D721Med (cell line): ENCODE measurements at regions not wholly inside any gene's neighbourhood (a gene's known extent, or its start where the extent isn't known, plus 50 kb on each side); places are given as distances from the start of the nearest gene placed in this dataset.

Source experiments
- DNase-seq: peaks from one replicate; pipeline ENCODE4 v3.0.0; 2011; ENCODE audit warnings: low spot score; ENCODE audit not compliant: insufficient read length
- FAIRE-seq: peaks from 2 replicates; lab custom pipeline; 2011; peaks lifted over from hg19 to GRCh38; lab: Jason Lieb, UNC
- TF ChIP-seq, protein P1 (sequence below): IDR thresholded peaks from 2 replicates; pipeline ENCODE4 v1.5.1; 2012; ENCODE audit warnings: mild to moderate bottlenecking, control low read depth; ENCODE audit not compliant: insufficient read depth; ENCODE audit errors: missing control alignments

DNA sequence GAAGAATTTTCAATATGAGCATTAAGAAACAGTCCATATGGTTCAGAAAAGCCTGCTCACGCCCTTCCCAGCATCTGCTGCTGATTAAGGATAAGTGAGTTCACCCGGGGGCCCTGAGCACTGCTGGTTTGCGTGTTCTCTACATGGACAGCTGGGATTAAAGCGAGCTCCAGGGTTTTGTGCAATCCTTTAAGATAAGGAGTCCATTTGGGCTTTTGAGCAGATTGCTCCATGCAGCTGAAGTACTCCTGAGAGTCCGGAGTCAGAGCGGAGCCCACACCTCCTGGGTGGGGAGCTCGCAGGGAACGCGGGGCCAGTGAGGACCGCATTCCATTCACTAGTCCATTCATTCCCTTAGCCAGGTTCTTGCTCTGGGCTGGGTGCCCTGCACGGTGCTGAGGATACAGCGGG, 149.3 kb upstream of the COL5A1 start:
- TF ChIP-seq, protein P1, sequence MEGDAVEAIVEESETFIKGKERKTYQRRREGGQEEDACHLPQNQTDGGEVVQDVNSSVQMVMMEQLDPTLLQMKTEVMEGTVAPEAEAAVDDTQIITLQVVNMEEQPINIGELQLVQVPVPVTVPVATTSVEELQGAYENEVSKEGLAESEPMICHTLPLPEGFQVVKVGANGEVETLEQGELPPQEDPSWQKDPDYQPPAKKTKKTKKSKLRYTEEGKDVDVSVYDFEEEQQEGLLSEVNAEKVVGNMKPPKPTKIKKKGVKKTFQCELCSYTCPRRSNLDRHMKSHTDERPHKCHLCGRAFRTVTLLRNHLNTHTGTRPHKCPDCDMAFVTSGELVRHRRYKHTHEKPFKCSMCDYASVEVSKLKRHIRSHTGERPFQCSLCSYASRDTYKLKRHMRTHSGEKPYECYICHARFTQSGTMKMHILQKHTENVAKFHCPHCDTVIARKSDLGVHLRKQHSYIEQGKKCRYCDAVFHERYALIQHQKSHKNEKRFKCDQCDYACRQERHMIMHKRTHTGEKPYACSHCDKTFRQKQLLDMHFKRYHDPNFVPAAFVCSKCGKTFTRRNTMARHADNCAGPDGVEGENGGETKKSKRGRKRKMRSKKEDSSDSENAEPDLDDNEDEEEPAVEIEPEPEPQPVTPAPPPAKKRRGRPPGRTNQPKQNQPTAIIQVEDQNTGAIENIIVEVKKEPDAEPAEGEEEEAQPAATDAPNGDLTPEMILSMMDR: no peak
- DNase-seq: peak; percentile 94
- peak; percentile 82 for FAIRE-seq

DNA sequence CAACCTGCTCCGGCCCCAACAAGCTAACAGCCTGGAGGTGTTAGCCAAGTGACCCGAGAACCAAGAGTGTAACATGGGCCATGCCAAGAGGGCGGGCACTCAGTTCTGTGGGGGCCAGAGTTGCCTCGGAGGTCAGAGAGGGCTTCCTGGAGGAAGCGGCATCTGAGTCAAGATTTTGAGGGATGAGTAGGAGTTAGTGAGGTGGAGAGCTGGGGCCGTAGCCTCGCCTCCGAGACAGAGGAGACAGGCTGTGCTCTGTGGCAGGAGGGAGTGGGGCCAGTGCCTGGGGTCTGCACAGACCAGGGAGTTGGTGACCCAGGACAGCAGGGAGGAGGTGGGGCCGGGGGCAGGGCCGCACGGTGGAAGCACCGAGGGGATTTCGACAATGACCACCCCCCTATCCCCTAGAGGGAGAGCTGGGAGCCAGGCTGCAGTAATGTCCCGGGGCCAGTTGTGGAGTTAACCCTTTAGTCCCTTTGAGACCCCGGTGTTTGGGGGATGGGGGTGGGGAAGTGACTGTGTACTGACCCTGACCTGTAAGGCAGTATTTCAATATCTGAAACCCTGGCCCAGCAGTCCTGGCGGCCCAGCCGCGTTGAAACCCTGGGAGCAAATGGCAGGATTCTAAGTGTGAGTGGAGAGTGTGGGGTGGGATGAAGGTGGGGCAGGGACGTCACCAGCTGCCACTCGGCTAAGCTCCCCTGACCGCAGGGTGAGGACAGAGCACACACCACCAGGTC, 148.7 kb upstream of the COL5A1 start:
- no peak for FAIRE-seq
- no peak for DNase-seq
- TF ChIP-seq, protein P1: no peak

DNA sequence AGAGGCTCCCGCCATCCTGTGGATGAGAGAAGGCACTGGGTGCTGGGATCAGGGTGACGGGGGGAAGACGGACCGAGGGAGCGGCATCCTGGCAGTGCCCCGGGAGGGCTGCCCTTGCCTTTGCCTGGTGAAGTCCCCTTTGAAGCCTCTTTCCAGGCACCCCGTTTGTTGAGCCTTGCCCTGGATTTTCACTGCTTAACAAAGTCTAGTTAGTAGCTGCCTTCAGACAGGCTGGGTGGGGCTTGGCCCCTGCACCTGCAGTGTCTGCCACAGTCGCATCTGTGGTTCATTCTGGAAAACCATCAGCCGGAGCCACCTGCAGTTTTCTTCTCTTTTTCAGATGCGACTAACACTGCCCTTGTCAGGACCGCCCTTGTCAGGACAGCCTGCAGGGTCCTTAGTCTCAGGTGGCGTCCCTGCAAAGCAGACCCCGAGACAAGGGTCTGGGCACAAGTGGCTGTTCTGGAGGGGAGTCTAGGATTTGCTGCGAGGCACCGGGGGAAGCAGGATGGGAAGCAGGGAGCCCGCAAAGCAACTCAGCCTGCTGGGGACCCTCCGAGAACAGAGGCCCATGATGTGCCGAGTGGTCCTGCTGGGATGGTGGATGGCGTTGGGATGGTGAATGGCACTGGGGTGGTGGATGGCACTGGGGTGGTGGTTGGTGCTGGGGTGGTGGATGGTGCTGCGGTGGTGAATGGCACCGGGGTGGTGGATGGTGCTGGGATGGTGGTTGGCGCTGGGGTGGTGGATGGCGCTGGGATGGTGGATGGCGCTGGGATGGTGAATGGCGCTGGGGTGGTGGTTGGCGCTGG, 147.9 kb upstream of the COL5A1 start:
- TF ChIP-seq, protein P1: no peak
- no peak for FAIRE-seq
- DNase-seq: no peak

DNA sequence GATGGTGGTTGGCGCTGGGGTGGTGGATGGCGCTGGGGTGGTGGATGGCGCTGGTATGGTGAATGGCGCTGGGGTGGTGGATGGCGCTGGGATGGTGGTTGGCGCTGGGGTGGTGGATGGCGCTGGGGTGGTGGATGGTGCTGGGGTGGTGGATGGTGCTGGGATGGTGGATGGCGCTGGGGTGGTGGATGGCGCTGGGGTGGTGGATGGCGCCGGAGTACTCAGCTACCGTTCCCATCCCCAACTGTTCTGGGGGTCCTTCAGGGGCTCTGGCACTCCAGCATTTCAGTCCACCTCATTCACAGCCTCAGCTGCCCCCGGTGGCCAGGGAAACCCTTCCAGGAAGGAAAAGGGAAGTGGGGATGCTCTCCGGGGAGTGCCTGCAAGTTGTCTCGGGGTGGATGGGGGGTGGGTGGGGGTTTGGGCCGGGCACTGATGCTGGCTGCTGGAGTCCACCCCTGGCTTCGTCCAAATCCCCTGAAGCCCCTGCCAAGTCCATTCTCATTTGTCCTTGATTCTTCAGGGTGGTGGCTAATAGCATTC, 147.3 kb upstream of the COL5A1 start:
- TF ChIP-seq, protein P1: no peak
- FAIRE-seq: no peak
- DNase-seq: no peak

DNA sequence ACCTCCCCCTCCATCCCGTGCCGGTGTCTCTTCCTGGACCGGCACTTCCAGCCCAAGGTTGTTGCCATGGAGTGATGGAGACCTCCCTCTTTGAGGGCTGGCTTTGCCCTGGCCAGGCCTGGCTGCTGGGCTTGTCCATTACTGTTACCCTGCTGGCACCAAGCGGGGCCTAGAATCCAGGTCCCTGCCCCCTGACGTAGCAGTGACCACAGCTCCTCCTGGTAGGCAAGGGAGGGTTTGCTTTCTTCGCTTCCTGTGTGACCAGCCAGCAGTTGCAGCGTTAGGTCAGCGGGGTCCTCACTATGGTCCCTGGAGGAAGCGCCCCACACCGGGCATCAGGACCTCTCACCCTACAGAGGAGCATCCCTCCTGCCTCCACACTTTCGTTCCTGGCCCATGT, 146.7 kb upstream of the COL5A1 start:
- FAIRE-seq (no peak), DNase-seq (no peak)
- TF ChIP-seq, protein P1: no peak

DNA sequence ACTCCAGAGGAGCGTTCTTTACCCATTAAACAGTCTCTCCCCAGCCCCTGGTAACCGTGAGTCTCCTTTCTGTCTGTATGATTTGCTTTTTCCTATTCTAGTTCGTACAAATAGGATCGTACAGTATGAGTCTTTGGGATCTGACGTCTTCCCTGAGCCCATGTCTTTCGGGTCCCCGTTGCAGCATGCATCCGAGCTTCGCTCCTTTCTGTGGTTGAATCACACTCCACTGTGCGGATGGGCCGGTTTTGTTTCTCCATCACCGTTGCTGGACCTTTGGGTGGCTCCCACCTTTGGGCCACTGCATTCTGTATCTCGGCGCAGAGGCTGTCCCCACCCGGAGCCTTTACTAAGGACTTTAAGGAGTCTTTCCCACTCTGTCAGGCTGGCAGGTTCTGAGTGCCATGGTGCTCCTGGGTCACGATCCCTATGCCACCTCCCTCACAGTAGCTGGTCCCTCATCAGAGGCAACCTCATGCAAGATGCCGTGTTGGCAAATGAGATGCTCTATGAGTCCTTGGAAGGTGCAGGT, 145.7 kb upstream of the COL5A1 start:
- DNase-seq (no peak), FAIRE-seq (no peak)
- TF ChIP-seq, protein P1: no peak
